BLaER1 (cell line): ENCODE measurements at regions not wholly inside any gene's neighbourhood (a gene's known extent, or its start where the extent isn't known, plus 50 kb on each side); places are given as distances from the start of the nearest gene placed in this dataset.

ENCODE experiments used
- H3K27ac ChIP-seq: shearing (Covaris generic); formaldehyde crosslinking; 2 replicates; pipeline ENCODE4 v1.8.1; 2022
- H3K27me3 ChIP-seq: shearing (Covaris generic); formaldehyde crosslinking; 2 replicates; pipeline ENCODE4 v1.8.1; 2022
- H3K36me3 ChIP-seq: shearing (Covaris generic); formaldehyde crosslinking; 2 replicates; pipeline ENCODE4 v1.8.1; 2022
- H3K4me1 ChIP-seq: shearing (Covaris generic); formaldehyde crosslinking; 2 replicates; pipeline ENCODE4 v1.8.1; 2022
- H3K4me2 ChIP-seq: shearing (Covaris generic); formaldehyde crosslinking; 2 replicates; pipeline ENCODE4 v1.8.1; 2022
- H3K4me3 ChIP-seq: shearing (Covaris generic); formaldehyde crosslinking; 2 replicates; pipeline ENCODE4 v1.8.1; 2022
- H3K9ac ChIP-seq: shearing (Covaris generic); formaldehyde crosslinking; 2 replicates; pipeline ENCODE4 v1.8.1; 2022
- H3K9me3 ChIP-seq: shearing (Covaris generic); formaldehyde crosslinking; 2 replicates; pipeline ENCODE4 v1.8.1; 2022
- H4K20me1 ChIP-seq: shearing (Covaris generic); formaldehyde crosslinking; 2 replicates; pipeline ENCODE4 v1.8.1; 2022
- Cebpa-rat ChIP-seq: shearing (Covaris generic); IDR thresholded peaks from 2 replicates; pipeline ENCODE4 v1.8.1; 2022

DNA sequence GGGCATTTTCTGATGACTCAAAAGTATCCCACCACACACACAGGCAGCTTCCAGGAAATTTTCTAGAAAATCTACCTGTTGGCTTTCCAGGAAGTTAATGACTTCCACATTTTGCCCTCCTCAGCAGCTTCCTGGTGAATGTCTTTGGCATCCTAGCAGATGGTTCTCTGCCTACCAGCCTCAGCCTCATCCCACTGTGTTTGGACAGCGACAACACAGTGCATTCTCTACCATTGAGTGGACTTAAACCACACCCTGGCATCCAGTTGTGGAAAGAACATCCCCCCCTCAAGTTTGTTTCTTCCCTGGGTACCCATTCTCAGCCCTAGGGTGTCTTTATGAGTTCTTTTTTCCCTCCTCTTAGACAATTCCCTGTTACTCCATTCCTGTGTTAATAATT lies 50.8 kb upstream of the GADL1 start:
- no peak for TF ChIP-seq Cebpa-rat
- peaks cover 15% of the 10 kb centered on the region for H3K9me3 ChIP-seq

DNA sequence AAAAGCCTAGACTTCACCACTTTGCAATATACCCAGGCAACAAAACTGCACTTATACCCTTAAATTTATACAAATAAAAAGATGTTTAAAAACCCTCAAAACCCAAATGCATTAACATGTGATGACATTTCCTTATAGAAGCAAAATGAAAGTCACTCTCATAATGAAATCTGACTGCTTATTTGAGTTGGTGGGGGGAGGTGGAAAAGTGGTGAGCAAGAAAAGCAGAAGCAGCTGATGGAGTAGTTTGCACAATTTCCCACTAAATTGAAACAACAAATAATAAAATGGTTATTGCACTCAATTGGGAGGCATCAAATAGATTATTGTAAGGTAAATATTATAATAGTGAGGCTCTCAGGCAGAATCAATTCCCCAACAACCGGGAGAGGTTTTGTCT lies 54.0 kb upstream of the GADL1 start:
- Histone ChIP-seq H3K9ac (no peak overlapping the region), H3K9me3 (peaks cover 3% of the 10 kb centered on the region; the same call in 1 of the 2 replicates), H3K27me3 (no peaks in the 10 kb centered on the region), H4K20me1 (no peaks in the 10 kb centered on the region), H3K4me1 (no peaks in the 10 kb centered on the region), H3K27ac (no peak overlapping the region), H3K4me2 (no peak overlapping the region), H3K36me3 (no peaks in the 10 kb centered on the region), H3K4me3 (no peak overlapping the region)
- TF ChIP-seq Cebpa-rat = no peak

More for the DNA sequence above, 50.8 kb upstream of the GADL1 start:
- no peaks in the 10 kb centered on the region for H3K27me3 ChIP-seq
- peaks cover 10% of the 10 kb centered on the region for H3K4me1 ChIP-seq
- H3K27ac ChIP-seq = no peak overlapping the region
- no peaks in the 10 kb centered on the region for H4K20me1 ChIP-seq
- H3K4me3 ChIP-seq = no peak overlapping the region
- no peak overlapping the region for H3K9ac ChIP-seq
- H3K4me2 ChIP-seq = no peak overlapping the region
- H3K36me3 ChIP-seq = no peaks in the 10 kb centered on the region

DNA sequence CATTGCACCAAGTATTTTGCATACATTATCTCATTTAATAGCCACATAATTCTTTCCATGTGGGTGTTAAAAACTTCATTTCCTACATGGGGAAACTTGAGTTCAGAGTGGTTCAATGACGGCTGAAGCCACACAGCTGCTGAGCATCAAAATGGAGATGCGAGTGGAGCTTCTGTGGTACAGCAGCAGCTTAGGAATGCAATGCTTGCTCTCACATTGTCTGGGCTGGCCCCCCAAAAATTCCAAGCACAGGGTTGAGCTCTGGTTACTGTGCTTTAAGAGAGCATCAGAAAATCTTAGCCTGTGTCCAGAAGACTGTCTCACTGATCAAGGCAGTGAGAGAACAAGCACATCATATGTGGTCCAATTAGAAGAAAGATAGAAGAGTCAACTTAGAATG lies 57.4 kb upstream of the GADL1 start:
- H3K36me3 ChIP-seq = no peaks in the 10 kb centered on the region
- no peak overlapping the region for H3K4me2 ChIP-seq
- no peak overlapping the region for H3K9ac ChIP-seq
- H3K9me3 ChIP-seq = no peaks in the 10 kb centered on the region
- no peak for TF ChIP-seq Cebpa-rat
- peaks cover under 1% of the 10 kb centered on the region; the same call in 1 of the 2 replicates for H3K4me1 ChIP-seq
- H3K27me3 ChIP-seq = no peaks in the 10 kb centered on the region
- no peaks in the 10 kb centered on the region for H4K20me1 ChIP-seq
- no peak overlapping the region for H3K27ac ChIP-seq
- no peak overlapping the region for H3K4me3 ChIP-seq

DNA sequence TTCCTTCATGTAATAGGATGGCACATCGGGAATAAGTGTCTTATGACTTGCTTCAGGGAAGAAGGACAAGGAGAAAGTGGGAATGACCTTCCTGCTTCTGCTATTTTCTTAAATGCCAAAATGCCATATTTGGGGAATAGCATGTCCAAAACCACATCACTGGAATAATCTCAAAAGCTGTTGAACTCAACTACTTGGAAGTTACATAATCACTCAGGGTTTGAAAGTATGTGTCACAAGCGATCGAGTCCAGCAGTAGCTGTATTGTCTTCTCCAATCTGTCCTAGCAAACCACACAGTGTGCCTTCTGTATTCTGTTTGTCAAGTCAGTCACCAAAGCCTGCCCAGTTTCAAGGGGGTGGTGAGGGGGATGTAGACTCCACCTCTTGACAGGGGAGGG lies 58.3 kb upstream of the GADL1 start:
- Histone ChIP-seq H3K9ac (no peak overlapping the region), H3K4me3 (no peak overlapping the region), H3K27me3 (no peaks in the 10 kb centered on the region), H3K4me1 (peaks cover 5% of the 10 kb centered on the region), H3K36me3 (no peaks in the 10 kb centered on the region), H4K20me1 (no peaks in the 10 kb centered on the region), H3K27ac (no peak overlapping the region), H3K4me2 (no peak overlapping the region), H3K9me3 (no peaks in the 10 kb centered on the region)
- TF ChIP-seq Cebpa-rat = no peak

DNA sequence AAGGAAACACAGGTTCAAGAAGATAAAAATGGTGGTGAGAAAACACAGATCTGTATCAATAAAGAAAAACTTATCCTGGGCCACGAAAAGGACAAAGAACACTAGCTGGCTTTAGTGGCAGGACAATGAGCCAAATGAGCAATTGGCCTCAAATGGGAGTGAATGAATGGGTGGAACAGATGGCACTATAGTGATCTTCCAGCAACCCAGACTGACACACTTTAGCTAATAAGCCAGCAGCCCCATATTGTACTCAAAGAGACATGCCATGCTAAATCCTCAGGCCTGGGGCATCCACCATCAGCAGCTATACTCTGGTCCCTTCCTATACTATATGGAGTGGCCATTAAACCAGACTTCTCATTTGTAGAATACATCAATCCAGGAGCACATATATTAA lies 60.0 kb upstream of the GADL1 start:
- no peak overlapping the region for H3K27ac ChIP-seq
- H3K27me3 ChIP-seq = no peaks in the 10 kb centered on the region
- no peak overlapping the region for H3K9ac ChIP-seq
- H3K4me3 ChIP-seq = no peak overlapping the region
- peaks cover 5% of the 10 kb centered on the region for H3K4me1 ChIP-seq
- H3K36me3 ChIP-seq = no peaks in the 10 kb centered on the region
- no peaks in the 10 kb centered on the region for H4K20me1 ChIP-seq
- no peak for TF ChIP-seq Cebpa-rat
- no peak overlapping the region for H3K4me2 ChIP-seq
- H3K9me3 ChIP-seq = peaks cover 14% of the 10 kb centered on the region

DNA sequence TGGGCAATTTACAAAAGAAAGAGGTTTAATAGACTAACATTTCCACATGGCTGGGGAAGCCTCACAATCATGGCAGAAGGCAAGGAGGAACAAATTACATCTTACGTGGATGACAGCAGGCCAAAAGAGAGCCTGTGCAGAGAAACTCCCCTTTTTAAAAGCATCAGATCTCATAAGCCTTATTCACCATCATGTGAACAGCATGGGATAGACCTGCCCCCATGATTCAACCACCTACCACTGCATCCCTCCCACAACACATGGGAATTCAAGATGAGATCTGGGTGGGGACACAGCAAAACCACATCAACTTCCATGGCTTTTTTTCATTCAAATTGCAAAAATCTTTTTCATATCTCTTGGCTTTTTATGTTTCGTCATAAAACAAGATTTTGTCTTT lies 67.6 kb upstream of the GADL1 start:
- H3K4me2 ChIP-seq = no peak overlapping the region

DNA sequence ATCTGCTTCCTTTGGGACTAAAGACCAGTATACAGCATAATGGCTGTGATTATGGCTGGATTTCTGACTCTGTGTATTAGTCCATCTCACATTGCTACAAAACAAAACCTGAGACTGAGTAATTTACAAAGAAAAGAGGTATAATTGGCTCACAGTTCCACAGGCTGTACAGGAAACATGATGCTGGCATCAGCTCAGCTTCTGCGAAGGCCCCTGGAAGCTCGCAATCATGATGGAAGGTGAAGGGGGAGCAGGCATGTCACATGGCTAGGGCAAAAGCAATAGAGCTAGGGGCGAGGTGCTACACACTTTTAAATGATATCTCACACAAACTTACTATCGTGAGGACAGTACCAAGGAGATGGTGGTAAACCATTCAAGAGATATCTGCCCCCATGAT lies 68.0 kb upstream of the GADL1 start:
- Histone ChIP-seq H3K9me3 (peaks cover 17% of the 10 kb centered on the region), H3K4me1 (no peaks in the 10 kb centered on the region), H3K9ac (no peak overlapping the region), H3K36me3 (no peaks in the 10 kb centered on the region), H3K27me3 (no peaks in the 10 kb centered on the region), H3K4me3 (no peak overlapping the region), H4K20me1 (no peaks in the 10 kb centered on the region), H3K27ac (no peak overlapping the region), H3K4me2 (no peak overlapping the region)
- TF ChIP-seq Cebpa-rat = no peak

More for the DNA sequence above, 67.6 kb upstream of the GADL1 start:
- Histone ChIP-seq H3K27ac (no peak overlapping the region), H3K4me3 (no peak overlapping the region), H3K27me3 (no peaks in the 10 kb centered on the region), H4K20me1 (no peaks in the 10 kb centered on the region), H3K4me1 (peaks cover 2% of the 10 kb centered on the region), H3K9me3 (peaks cover 17% of the 10 kb centered on the region), H3K36me3 (no peaks in the 10 kb centered on the region), H3K9ac (no peak overlapping the region)
- no peak for TF ChIP-seq Cebpa-rat

DNA sequence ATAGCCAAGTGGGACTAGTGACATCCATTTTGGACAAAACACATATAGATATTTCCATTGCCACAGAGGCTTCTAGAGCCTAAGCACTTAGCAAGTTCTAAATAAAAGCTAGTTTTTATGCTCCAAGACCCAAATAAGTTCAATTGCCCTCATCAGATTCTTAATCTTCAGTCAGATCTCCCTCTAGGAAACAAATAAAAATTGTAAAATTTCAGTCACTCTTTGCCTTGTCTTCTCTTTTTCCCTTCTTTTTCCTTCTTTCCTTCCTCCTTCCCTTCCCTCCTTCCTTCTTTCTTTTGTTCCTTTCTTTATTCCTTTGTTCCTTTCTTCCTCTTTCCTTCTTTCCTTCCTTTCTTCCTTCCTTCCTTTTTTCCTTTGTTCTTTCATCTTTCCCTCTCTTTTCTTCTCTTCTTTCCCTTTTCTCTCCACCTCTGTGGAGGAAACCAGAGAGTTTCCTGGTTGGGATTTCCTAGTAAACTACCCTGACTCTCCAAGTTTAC lies 68.8 kb upstream of the GADL1 start:
- Histone ChIP-seq H4K20me1 (no peaks in the 10 kb centered on the region), H3K36me3 (no peaks in the 10 kb centered on the region), H3K27me3 (no peaks in the 10 kb centered on the region), H3K4me1 (no peaks in the 10 kb centered on the region), H3K9ac (no peak overlapping the region), H3K4me3 (no peak overlapping the region), H3K9me3 (peaks cover 14% of the 10 kb centered on the region), H3K4me2 (no peak overlapping the region), H3K27ac (no peak overlapping the region)
- no peak for TF ChIP-seq Cebpa-rat

DNA sequence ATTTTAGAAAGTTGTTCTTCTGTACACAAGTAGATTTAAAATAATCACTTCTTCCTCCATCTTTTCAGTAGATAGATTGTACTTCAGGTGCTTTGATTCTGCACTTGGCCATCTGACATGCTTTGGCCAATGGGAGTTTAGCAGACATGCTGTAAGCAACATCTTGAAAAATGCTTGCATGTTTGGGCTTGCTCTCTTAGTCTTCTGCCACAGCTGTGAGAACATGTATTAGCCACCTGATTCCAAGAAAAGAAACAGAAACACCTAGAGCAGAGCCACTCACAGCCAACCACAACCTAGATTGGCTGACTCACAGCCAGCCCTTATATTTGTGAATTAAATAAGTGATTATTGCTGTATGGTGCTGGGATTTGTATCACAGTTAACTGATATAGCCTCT lies 70.2 kb upstream of the GADL1 start:
- Histone ChIP-seq H3K4me1 (no peaks in the 10 kb centered on the region), H3K9me3 (0 out of 2 replicates have a peak, but pooled peaks cover under 1% of the 10 kb centered on the region), H4K20me1 (no peaks in the 10 kb centered on the region), H3K4me3 (no peak overlapping the region), H3K27ac (no peak overlapping the region), H3K36me3 (no peaks in the 10 kb centered on the region), H3K4me2 (no peak overlapping the region), H3K9ac (no peak overlapping the region), H3K27me3 (no peaks in the 10 kb centered on the region)
- TF ChIP-seq Cebpa-rat = no peak

DNA sequence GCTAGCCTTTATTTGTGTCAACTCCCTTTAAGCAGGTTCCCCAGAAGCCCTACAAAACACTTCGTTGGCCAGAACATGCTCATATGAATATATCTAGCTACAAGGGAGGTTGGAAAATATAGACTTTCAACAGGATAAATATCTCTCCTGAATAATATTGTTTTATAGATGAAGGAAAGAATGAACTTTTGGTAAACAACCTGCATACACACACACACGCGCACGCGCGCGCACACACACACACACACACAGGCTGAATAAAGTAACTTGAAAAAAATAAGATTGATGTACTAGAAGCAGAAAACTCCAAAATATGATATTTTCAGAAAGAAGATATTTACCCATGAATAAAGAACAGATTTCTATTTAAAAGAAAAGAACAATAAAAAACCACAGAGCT lies 72.4 kb upstream of the GADL1 start:
- no peaks in the 10 kb centered on the region for H3K27me3 ChIP-seq
- H4K20me1 ChIP-seq = no peaks in the 10 kb centered on the region
- H3K9ac ChIP-seq = no peak overlapping the region
- no peak for TF ChIP-seq Cebpa-rat
- no peak overlapping the region for H3K27ac ChIP-seq
- no peak overlapping the region for H3K4me3 ChIP-seq
- no peaks in the 10 kb centered on the region for H3K4me1 ChIP-seq
- no peak overlapping the region for H3K4me2 ChIP-seq
- H3K9me3 ChIP-seq = no peaks in the 10 kb centered on the region
- H3K36me3 ChIP-seq = no peaks in the 10 kb centered on the region

DNA sequence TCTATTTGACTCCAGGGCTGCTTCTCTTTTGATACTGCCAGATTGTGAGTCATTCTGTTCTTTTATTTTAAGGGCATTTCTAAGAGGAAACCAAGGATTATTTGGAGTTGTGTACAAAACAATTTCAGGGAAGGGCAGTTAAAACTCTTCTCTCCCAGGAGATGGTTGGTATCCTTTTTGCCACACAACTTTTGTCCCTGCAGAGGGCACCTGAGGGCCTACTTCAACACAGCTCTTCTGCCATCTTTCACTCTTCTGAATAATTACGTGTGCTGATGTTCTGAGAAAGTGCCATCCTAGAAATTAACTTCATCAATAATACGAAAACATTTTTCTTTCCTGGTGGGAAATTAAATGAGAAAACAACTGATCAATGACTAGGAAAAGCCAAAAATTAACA lies 75.7 kb upstream of the GADL1 start:
- H3K4me3 ChIP-seq = no peak overlapping the region
- H3K4me2 ChIP-seq = no peak overlapping the region
- no peak overlapping the region for H3K27ac ChIP-seq

More for the DNA sequence above, 75.7 kb upstream of the GADL1 start:
- Histone ChIP-seq H3K9me3 (no peaks in the 10 kb centered on the region), H3K27me3 (no peaks in the 10 kb centered on the region), H3K4me1 (no peaks in the 10 kb centered on the region), H3K36me3 (no peaks in the 10 kb centered on the region), H3K9ac (no peak overlapping the region), H4K20me1 (no peaks in the 10 kb centered on the region)
- TF ChIP-seq Cebpa-rat = no peak
